HepG2 (cell line): ENCODE measurements at regions not wholly inside any gene's neighbourhood (a gene's known extent, or its start where the extent isn't known, plus 50 kb on each side); places are given as distances from the start of the nearest gene placed in this dataset.
A peak's percentile ranks its signal among the peaks of the same experiment; 100 is the strongest.

Experiments used
- ATAC-seq: fragments of 200-7000 bp; cut with Tn5 transposase; 3 replicates; pipeline ENCODE4 v1.9.1; 2020; ENCODE audit warnings: mild to moderate bottlenecking, moderate library complexity
- BruUV-seq: library from RNA; stranded (reverse); fragments of 400-500 nt; replicated peaks from 2 replicates; lab custom pipeline; 2021; lab: Mats Ljungman, UMichigan
- CTCF ChIA-PET: fragments of 300-600 bp; formaldehyde crosslinking; extraction: SDS; loops from one replicate; lab custom pipeline; 2021; ENCODE audit warnings: low total read pairs, inconsistent platforms, low intra/inter-chr PET ratio; lab: Yijun Ruan, JAX
- POLR2A ChIA-PET: fragments of 350-600 bp; sonication (Branson Sonifier 250); formaldehyde crosslinking; loops from one replicate; lab custom pipeline; 2020; ENCODE audit warnings: antibody characterized with exemption, inconsistent platforms; lab: Yijun Ruan, JAX
- DNase-seq: peaks from one replicate; pipeline ENCODE4 v3.0.0-alpha.2; 2015; ENCODE audit warnings: low spot score
- FAIRE-seq: peaks from 3 replicates; lab custom pipeline; 2011; peaks lifted over from hg19 to GRCh38; lab: Jason Lieb, UNC
- H2AFZ ChIP-seq: one replicate; pipeline ENCODE4 v1.6.1; 2011; ENCODE audit warnings: low read length, inconsistent platforms
- H3K27ac ChIP-seq: fragments of 300-600 bp; 3 replicates; pipeline ENCODE4 v1.8.0; 2011; ENCODE audit warnings: mixed run types, mild to moderate bottlenecking, mixed read lengths, low read length, inconsistent platforms; ENCODE audit not compliant: insufficient read depth; ENCODE audit errors: extremely low read length
- H3K27me3 ChIP-seq, 2 experiments: fragments of 200-600 bp in 1 of 2; 2 replicates in 1 of 2; 3 replicates in 1 of 2; pipeline versions ENCODE4 v1.6.0 to v1.8.0; 2011; ENCODE audit warnings: low read length in 2 of 2, mild to moderate bottlenecking in 2 of 2, moderate library complexity in 2 of 2, inconsistent platforms in 1 of 2; ENCODE audit not compliant: insufficient read depth in 2 of 2, control insufficient read depth in 1 of 2
- H3K36me3 ChIP-seq, 2 experiments: fragments of 200-600 bp in 1 of 2; replicated peaks in 1 of 2; 2 replicates in 1 of 2; 3 replicates in 1 of 2; pipeline versions ENCODE4 v1.5.1 to v1.8.0; 2011; ENCODE audit warnings: low read length in 2 of 2, inconsistent platforms in 1 of 2; ENCODE audit not compliant: insufficient read depth in 2 of 2, control insufficient read depth in 1 of 2
- H3K4me1 ChIP-seq: 2 replicates; pipeline ENCODE4 v1.5.1; 2012; ENCODE audit warnings: low read length, inconsistent platforms; ENCODE audit not compliant: insufficient read depth
- H3K4me2 ChIP-seq: 2 replicates; pipeline ENCODE4 v1.6.0; 2011; ENCODE audit warnings: low read depth, low read length, inconsistent platforms
- H3K4me3 ChIP-seq, 3 experiments: fragments of 200-600 bp in 1 of 3; sonication (generic), shearing (Covaris generic) in 1 of 3; replicated peaks in 1 of 3; 2 replicates each; pipeline ENCODE4 v1.5.1; 2011 to 2016; ENCODE audit warnings: low read length in 3 of 3, inconsistent platforms in 2 of 3, low read depth in 2 of 3, mild to moderate bottlenecking in 2 of 3, control low read depth in 1 of 3, mixed read lengths in 1 of 3; ENCODE audit not compliant: insufficient read depth in 1 of 3
- H3K79me2 ChIP-seq: one replicate; pipeline ENCODE4 v1.6.1; 2011; ENCODE audit warnings: low read length, inconsistent platforms; ENCODE audit not compliant: insufficient read depth
- H3K9ac ChIP-seq: 2 replicates; pipeline ENCODE4 v1.6.0; 2011; ENCODE audit warnings: mild to moderate bottlenecking, low read depth, low read length, inconsistent platforms; ENCODE audit not compliant: insufficient read depth
- H3K9me3 ChIP-seq: 2 replicates; pipeline ENCODE4 v1.5.1; 2012; ENCODE audit warnings: mild to moderate bottlenecking, low read length
- H4K20me1 ChIP-seq: 2 replicates; pipeline ENCODE4 v1.6.0; 2011; ENCODE audit warnings: inconsistent platforms, mild to moderate bottlenecking, low read length, moderate library complexity; ENCODE audit not compliant: insufficient read depth
- CREBL2 ChIP-seq: sonication (generic); formaldehyde crosslinking; IDR thresholded peaks from 2 replicates; pipeline ENCODE4 v1.8.1; 2023; ENCODE audit warnings: missing genetic modification reagents, mild to moderate bottlenecking, borderline replicate concordance
- CSRNP1 ChIP-seq: sonication (generic); formaldehyde crosslinking; IDR thresholded peaks from 2 replicates; pipeline ENCODE4 v1.8.1; 2023; ENCODE audit warnings: mild to moderate bottlenecking, missing genetic modification reagents
- HES4 ChIP-seq: sonication (generic); formaldehyde crosslinking; IDR thresholded peaks from 2 replicates; pipeline ENCODE4 v1.9.0; 2021; ENCODE audit warnings: mild to moderate bottlenecking, missing genetic modification reagents, borderline replicate concordance
- MAX ChIP-seq: IDR thresholded peaks from 2 replicates; pipeline ENCODE4 v1.6.1; 2012; ENCODE audit warnings: inconsistent platforms
- NAIF1 ChIP-seq: sonication (generic); formaldehyde crosslinking; IDR thresholded peaks from 2 replicates; pipeline ENCODE4 v1.5.0; 2020; ENCODE audit warnings: mild to moderate bottlenecking, missing genetic modification reagents, borderline replicate concordance
- ONECUT2 ChIP-seq: sonication (generic); formaldehyde crosslinking; IDR thresholded peaks from 2 replicates; pipeline ENCODE4 v1.4.0; 2020; ENCODE audit warnings: missing genetic modification reagents
- PRDM4 ChIP-seq: sonication (generic); formaldehyde crosslinking; IDR thresholded peaks from 2 replicates; pipeline ENCODE4 v1.9.0; 2021; ENCODE audit warnings: missing genetic modification reagents, borderline replicate concordance
- TAF15 ChIP-seq: fragments of 200-400 bp; formaldehyde crosslinking; IDR thresholded peaks from one replicate; pipeline ENCODE4 v1.6.1; 2018; ENCODE audit warnings: mild to moderate bottlenecking, low read depth, low read length; ENCODE audit not compliant: poor library complexity, severe bottlenecking
- TOE1 ChIP-seq: sonication (generic); formaldehyde crosslinking; IDR thresholded peaks from 2 replicates; pipeline ENCODE4 v1.4.0; 2020; ENCODE audit warnings: mild to moderate bottlenecking, missing genetic modification reagents
- TOPORS ChIP-seq: sonication (generic); formaldehyde crosslinking; IDR thresholded peaks from 2 replicates; pipeline ENCODE4 v1.8.0; 2023; ENCODE audit warnings: mild to moderate bottlenecking, missing genetic modification reagents
- ZNF12 ChIP-seq: sonication (generic); formaldehyde crosslinking; IDR thresholded peaks from 2 replicates; pipeline ENCODE4 v1.5.0; 2020; ENCODE audit warnings: missing genetic modification reagents
- ZNF644 ChIP-seq: IDR thresholded peaks from 2 replicates; pipeline ENCODE4 v1.6.1; 2016; ENCODE audit warnings: low read depth
- ZNF674 ChIP-seq: sonication (generic); formaldehyde crosslinking; IDR thresholded peaks from 2 replicates; pipeline ENCODE4 v1.5.0; 2020; ENCODE audit warnings: low read depth, mild to moderate bottlenecking, missing genetic modification reagents
- WGBS: methylation state at CpG from one replicate; pipeline ENCODE4 v1.1.6; 2017; ENCODE audit warnings: low lambda C conversion rate; 5-methylcytosine and 5-hydroxymethylcytosine counted together
- in situ Hi-C: cut with HindIII; loops from 2 replicates; pipeline ENCODE4 v1.10.0; 2017; ENCODE audit warnings: low pct_unique_long_range_greater_than_20kb; ENCODE audit not compliant: extremely low pct_ligation_motif_present
- intact Hi-C: fragments of 100-400 bp; cut with micrococcal nuclease; formaldehyde crosslinking; loops from one replicate; pipeline ENCODE4 v1.10.0; 2022; ENCODE audit not compliant: unreplicated experiment

- BruUV-seq = no TSS peak
- intact Hi-C loops (loop anchor here (1.0 kb wide), 1 partner anchor 128 kb away; no protein-coding TSS in a partner anchor), in situ Hi-C loops (no loop called here)
- ChIA-PET CTCF (no interaction called here), POLR2A (no interaction called here)
- Histone ChIP-seq H3K79me2 (no peaks in the 10 kb centered on the region), H3K9me3 (no peaks in the 10 kb centered on the region; the same call in 1 of the 2 replicates), H3K4me3 (no peak overlapping the region), H3K27me3 (no peaks in the 10 kb centered on the region), H3K27ac (no peak overlapping the region), H3K4me2 (no peak overlapping the region), H3K36me3 (no peaks in the 10 kb centered on the region), H2AFZ (no peak overlapping the region), H4K20me1 (no peaks in the 10 kb centered on the region), H3K4me1 (no peaks in the 10 kb centered on the region), H3K9ac (no peak overlapping the region)
- 57% methylated on average over 1 of the region's 1 CpG for WGBS
- DNase-seq (peak; percentile 8), FAIRE-seq (no peak), ATAC-seq (no peak)
- TF ChIP-seq TOPORS (CRISPR knock-in tag) = no peak
- TF ChIP-seq MAX = no peak
- no peak for TF ChIP-seq TAF15
- TF ChIP-seq NAIF1 = no peak
- no peak for TF ChIP-seq ZNF12 (CRISPR knock-in tag)
- TF ChIP-seq TOE1 (CRISPR knock-in tag) = no peak
- no peak for TF ChIP-seq ONECUT2 (CRISPR knock-in tag)
- no peak for TF ChIP-seq ZNF674 (CRISPR knock-in tag)
- no peak for TF ChIP-seq HES4 (CRISPR knock-in tag)
- TF ChIP-seq CREBL2 (CRISPR knock-in tag) = no peak
- TF ChIP-seq PRDM4 (CRISPR knock-in tag) = no peak
- TF ChIP-seq ZNF644 = no peak
- TF ChIP-seq CSRNP1 (CRISPR knock-in tag) = no peak
Measured at GRCh38 chr9:1709347-1709746, 305.8 kb upstream of the SMARCA2 start.
